HG03442 (cell line): ENCODE measurements at regions not wholly inside any gene's neighbourhood (a gene's known extent, or its start where the extent isn't known, plus 50 kb on each side); places are given as distances from the start of the nearest gene placed in this dataset.
"Not testable (repeated sequence)": the region's sequence is repeated elsewhere in the genome, so short reads cannot be mapped to it uniquely, and the experiment has no call there.

Source experiments
- ATAC-seq: cut with Tn5 transposase; IDR thresholded peaks from one replicate; pipeline ENCODE4 v1.9.1; 2021; ENCODE audit warnings: mild to moderate bottlenecking, moderate library complexity; ENCODE audit not compliant: unreplicated experiment

DNA sequence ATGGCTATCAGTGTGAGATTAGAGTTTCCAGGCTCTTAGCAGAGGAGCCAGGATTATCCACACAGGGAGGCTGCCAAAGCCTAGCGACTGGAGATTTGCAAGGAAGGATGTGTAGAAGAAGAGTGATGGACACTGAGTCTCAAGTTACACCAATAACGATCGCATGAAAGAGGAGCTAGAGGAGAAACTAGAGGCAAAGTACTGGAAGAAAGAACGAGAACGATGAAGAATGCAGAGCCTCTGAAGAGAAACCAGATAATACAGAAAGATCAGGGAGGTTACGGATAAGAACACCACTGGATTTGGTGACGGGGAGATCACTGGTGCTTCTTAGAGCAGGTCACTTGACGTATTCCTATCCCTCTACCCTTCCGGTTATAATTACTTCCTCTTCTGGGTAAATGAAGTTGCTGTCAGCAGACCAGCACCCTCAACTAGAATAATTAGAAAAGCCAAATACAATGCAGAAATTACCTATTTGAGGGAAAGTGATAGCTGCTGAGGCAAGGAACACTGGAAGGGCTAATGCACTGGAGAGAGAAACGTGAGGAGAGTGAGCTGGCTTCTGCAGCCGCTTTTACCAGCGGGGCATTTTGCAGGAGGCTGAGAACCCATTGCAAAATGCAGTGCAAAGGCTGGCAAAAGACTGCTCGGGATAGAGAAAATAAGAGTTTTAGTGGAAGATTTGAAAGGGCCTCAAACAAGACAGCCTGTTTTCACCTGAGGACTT, 93.1 kb upstream of the HIF1A start:
- ATAC-seq, result no peak

DNA sequence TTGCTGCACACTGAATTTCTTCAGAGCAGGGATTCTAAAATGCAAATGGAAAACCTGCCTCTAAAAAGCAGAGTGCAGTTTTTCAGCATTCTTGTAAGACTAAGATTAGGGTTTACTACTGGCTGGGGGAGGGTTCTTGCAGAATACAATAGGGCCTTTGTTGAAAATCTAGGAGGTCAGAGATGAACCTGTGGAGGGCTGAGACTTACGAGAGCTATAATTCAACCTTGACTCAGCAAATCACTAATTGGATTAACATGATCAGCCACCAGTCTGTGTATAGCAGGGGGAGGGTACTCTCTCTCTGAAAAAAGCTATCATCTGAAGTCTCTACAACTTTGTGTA, 92.6 kb upstream of the HIF1A start:
- no peak for ATAC-seq

DNA sequence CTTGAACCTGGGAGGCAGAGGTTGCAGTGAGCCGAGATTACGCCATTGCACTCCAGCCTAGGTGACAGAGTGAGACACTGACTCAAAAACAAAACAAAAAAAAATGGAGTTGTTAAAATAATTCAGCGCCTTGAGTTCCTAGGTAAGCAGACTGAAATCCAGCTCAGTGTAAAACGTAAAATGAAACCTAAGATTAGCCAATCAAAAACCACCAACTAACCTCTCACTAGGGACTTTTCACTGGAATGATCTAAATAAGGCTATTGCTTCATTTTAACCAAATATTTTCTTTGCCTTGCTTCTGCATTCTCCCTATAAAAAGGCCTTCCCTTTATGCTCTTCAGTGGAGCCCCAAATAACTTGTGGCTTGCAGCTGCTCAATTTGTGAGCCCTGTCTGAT, 91.6 kb upstream of the HIF1A start:
- ATAC-seq, result no peak

DNA sequence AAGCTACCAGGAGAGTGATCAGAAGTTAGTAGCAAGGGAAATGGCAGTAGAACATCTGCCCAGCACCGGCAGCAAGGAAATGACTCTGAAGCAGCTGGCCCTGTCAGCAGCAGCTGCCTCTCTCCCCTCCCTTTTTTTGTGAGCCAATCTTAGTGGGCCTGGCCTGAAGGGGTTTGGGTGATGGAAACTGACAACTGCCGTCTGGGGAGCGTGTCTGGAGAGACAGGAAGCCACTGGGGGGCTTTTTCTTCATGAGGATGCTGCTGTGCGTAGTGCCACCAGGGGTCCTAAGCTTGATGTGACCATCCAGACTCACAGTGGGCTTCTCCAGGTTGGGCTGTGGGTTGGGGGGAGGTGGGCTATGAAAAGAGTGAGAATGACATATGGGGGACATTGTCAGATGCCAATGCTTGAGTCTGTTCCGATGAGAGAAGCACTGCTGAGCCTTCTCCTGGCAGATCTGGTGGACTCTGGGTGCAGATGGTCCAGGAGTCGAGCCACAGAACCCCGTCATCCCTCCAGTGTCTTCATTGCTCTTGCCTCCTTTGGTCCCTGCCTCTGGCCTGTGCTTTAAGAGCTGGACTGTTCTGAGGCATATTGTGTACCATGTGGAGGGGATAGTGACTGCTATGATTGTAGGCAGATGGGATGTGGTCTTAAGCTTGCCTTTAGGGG, 87.6 kb upstream of the HIF1A start:
- no peak for ATAC-seq

DNA sequence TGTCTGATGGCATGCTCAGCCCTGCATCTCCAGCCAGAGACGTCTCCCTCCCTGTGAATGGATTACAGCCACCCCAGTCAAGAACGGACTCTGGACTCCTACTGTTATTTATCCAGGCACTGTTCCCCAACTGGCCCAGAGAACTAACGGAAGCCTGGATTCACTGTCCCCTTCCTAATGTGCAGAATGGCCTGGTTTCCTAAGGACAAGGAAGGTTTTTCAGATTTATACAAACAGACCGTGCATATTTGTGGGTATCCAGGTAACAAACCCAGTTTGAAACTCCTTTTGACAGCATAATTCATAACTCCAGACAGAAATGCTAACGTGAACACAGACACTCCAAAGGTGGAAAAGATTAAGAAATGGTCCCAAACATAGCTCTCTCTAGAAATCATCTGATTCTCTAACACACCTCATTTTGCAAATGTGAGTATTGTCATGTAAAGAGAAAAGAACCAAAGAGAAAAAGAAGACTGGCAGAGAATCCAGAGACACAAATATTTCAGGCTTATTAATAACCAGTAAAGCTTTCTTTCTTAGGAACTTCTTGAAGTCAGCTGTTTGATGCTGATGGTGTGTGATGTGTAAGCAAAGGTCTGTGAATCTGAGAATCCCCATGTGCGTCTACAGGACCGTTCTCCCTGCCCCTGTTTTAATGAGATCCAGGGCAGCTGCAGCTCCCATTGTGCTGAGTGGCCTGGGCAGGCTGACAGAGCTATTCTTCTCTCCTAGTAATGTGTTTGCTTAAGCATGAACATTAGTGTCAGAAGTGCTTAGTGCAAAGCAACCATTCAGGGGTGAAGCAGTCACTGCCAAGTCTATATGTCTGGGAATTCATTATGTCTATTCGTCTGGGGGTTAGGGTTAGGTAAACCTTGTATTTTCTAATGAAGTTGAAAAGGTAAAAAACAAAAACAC, 86.8 kb upstream of the HIF1A start:
- ATAC-seq, result no peak

DNA sequence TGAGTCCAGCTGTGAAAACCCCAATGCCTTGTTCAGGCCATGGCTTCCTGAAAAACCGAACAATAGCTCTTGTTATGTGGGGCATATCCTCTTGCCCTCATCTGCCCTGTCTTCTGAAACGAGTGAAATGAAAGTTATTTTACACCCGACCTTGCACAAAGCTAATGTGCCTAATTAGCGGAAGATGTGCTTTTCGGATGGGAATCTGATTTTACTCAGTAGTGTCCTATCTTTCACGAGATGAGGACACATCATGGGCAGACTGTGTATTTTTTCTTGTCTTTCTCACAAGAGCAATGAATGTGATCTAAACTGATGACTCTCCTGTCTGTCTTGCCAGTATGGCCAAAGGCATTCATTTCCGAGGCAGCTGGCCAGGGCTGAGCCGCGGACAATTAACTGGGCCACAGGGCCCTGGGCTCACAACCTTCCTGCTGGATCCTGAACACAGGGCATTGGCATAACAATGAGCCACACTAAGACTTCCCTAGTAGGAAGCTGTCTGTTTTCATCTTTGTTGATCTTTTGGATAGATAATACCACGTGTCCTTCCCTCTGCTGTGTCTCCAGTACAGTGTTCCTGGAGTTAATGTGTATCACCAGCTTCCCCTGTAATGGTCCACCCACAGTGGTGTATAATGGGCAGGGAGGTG, 86.0 kb upstream of the HIF1A start:
- ATAC-seq, result no peak

DNA sequence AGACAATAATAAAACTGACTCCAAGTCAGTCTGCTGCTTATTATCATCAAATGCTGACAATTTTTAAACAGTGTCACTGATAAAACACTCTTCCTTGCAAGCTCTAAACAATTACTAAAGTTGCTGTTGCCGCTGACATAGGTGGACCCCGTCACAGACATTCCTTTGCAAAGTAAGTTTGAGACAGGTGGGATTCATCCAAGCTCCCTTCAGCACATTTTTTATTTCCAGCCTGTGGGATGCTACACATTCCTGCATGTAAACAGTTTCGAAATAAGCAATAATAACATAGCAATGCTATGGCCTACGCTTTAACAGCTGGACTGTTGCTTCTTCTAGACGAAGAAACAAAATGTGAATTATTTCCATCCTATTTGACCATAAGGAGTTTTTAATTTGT, 85.4 kb upstream of the HIF1A start:
- ATAC-seq, result no peak

DNA sequence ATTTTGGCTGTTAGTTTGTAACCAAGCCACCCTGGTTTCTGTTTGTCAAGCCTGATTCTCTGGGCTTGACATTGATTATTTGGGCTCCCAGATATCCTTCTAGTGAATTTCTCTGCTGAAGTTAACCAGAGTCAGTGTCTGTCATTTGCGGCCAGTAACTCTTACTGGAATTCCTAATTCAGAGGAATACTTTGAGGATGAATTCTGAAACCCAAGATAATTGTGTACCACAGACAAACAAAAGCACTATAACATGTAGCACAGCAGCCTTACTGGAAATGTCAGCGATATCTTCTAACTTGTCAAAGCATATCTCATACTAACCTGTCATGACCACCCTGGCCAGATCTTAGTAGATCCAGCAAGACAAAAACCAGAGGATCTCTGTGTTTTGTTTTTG, 84.4 kb upstream of the HIF1A start:
- no peak for ATAC-seq

DNA sequence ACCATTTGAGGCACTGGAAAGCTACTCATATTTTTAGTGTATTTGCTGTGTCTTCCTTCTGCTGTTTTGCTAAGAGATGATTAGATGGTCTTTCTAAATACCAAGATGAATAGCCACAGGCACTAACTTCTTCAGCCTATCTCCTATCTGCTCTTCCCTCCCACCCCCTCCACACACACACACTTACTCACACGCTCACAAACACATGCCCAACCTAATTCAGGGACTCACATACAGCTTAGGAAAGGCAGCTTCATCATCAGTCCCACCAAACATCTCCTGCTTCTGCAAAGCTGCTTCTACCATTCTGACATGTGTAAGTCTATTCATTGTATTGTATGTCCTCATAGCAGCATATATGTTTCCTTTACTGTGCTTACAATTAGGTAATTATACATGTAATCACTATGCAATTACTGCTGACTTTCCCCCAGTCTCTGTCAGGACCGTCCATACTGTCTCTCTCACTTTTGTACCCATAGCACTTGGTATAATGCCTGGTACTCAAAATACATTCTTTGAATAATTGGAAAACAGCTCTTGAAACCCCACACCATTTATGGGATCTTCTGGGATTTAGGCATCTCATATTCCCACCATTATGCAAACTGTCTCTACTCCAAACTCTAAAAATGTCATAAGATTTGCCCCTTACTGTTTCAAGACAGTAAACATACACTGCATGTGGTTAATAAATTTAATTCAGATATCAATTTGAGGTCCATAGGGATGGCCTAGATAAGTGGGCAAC, 83.3 kb upstream of the HIF1A start:
- no peak for ATAC-seq

DNA sequence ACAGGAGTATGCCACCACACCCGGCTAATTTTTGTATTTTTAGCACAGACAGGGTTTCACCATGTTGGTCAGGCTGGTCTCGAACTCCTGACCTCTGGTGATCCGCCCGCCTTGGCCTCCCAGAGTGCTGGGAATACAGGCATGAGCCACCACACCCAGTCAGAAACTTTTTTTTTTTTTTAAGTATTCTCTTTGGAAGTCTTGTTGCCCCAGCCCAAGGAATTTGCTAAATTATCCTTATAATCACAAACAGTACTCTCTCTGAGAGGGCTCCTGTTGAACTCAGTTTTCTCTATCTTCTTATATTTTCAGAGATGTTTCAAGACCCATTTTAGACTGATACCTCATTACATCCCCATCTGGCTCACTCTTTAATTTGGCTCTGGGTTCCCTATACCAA, 82.3 kb upstream of the HIF1A start:
- not testable (repeated sequence) for ATAC-seq

DNA sequence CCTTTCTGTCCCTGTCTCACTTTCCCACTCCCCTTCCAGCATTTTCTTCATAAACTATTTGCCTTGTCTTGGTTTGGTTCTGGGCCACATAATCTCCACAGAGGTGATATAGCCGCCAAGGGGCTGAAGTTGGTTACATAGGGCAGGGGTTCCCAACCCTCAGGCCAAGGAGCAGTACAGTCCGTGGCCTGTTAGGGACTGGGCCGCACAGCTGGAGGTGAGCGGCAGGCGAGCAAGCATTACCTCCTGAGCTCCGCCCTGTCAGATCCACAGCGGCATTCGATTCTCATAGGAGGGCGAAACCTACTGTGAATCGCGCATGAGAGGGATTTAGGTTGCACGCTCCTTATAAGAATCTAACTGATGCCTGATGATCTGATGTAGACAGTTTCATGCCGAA, 80.6 kb upstream of the HIF1A start:
- no peak for ATAC-seq

DNA sequence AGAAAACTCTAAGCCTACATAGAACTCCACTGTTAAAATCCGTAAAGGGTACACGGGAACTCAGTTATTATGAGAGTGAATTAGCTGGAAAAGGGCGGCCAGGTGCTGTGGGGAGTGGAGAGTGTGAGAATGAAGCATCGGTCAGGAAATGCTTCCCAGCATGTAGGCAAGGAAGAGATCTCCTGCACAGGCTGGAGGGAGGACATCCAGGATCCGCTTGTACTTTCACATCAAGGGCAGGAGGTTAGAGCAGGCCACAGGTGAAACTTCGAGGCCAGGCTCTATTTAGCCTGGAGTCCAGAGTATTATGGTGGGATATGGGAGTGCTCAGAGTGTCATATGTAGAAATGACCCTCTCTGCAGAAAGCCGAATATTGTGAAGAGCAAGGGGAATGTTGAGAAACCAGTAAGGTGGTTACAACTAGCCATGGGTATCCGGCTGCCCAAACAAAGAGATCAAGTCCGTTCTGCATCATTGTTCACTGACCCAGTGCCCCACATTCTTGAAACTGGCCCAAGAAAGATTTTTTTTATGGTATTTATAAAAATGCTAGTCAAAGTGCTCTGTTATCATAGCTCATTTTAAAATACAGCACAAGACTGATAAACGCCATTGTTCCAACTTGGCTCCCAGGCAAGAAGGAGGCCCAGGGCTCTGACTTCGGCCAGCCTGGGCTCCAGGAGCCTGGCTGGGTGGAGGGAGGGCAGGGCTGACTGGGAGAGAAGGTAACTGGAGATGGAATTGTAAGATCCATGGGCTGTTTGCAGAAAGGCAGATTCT, 79.4 kb upstream of the HIF1A start:
- ATAC-seq, result no peak

DNA sequence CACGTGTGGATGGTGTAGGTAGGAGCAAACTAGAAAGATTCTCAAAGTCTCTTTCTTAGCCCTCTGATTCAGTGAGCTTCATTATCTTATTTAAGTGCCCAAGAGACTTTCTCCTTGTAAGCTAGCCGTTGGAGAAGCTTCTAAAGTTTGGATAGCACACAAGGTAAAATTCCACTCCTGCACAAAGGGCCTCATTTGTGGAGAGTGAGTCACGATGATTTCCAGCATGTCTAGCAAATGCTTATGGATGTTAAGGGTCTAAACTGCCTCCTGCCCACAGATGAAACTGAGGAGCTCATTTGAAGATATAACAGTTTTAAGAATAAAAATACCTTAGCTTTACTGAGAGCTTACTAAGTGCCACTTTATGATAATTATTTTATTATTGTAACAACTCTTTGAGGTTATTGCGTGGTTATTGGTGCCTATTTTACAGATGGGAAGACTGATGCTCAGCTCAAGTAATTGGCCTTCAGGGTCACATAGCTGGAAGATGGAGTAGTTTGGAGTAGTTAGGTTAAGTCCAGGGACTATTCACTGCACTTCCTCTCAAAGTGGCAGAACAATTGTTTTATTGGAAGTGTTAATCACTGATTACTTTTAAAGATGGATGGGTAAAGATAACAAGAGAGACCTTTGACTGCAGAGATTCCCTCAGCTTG, 78.7 kb upstream of the HIF1A start:
- ATAC-seq, result no peak

DNA sequence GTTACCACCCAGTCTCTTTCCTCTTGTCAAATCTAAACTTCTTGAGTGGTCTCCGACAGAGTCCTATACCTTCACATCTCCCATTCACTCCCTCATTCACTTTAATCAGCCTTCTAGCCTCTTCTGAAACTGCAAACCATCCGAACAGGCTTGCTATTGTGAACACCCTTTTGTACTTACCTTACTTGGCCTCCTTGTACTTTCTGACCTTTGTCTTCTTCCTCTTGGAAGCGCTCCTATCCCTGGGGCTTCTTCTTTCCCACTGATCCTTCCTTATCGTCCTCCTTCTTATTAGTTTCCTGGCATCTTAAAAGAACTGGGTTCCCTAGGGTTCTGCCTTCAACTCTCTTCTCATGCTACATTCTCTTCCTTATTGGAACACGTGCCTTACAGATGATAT, 76.9 kb upstream of the HIF1A start:
- ATAC-seq, result no peak

DNA sequence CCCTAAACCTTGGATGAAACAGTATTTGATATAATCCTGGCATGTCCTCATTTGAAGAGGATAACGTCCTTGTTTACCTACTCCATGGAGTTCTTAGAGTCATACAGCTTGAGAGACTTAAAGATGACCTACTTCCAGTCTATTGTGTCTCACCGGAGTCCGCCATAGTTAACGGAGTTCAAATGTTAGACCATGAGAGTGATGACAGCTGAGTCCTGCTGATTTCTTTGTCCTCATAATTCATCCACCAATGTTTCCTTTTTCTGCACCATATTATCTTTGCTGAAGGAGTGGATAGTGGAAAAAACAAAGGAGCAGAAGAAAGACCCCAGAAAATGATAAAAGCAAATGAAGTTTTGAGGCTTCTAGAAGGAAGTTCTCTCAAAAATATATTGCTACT, 75.8 kb upstream of the HIF1A start:
- no peak for ATAC-seq

DNA sequence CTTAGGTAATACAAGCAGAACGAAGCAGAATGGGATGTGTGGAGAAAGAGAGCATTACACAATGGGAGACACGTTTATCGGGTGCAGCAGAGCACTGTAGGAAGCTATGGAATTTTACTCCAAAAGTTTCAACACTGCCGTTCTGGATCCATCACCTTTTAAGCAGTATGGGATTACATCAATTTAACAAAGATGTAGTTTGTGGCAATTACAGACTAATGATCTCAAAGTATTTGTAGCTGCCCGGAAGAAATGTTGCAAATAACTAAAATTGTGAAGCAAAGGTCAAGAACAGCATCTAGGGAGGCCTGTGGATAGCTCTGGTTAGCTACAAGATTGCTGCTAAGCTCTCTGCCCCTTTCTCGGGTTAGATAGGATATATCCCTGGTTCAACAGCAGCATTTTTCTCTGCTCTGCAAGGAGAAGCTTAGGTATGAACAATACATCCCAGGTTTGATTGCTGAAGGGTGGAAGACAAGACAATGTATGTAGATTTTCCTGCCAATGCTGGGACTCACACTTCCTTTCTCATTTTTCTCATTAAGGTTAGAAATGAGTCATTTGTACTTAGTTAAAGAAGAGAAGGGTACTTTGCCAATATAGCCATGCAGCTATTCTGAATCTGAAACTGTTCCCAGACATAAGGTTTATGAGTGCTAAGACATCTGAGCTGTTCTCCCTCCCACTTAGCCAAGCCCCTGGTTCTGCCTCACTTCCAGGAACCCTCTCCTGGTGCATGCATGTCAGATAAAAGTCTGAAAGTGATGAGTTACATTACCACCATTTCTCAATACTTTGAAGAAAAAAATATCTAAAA, 75.0 kb upstream of the HIF1A start:
- peak; percentile 84 for ATAC-seq

DNA sequence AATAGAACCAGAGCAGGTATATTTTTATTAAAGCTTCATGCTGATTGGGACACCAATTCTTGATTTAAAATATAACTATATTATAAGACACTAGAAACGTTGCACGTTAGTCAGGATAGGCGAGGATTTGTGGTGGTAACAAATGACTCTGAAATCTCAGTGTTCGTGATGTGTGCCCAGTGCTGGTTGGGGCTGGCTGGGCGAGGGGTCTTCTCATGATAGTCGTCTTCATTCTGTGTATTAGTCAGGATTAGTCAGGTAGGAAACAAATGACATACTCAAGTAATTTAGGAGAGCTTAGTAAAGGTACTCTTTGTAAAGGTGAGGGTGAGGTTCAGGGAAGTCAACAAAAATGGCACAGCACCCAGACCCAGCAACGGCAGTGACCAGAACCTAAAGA, 73.9 kb upstream of the HIF1A start:
- ATAC-seq, result no peak

DNA sequence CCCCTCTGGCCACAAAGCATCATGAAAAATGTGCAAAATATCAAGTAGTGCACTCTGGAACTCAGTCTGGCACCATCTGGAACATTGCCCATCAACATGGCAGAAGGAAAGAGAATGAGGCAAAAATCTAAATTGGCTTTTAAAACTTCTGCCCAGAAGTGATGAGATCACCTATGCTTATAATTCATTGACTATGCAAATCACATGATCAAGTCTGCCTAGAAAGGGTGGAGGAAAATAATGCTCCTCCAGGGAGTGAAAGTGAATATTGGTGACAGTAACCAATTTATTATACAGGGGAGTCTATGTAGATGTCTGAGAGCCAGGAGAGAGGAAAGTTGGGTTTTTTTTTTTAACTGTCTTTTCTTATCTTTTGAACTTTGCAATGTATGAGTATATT, 73.3 kb upstream of the HIF1A start:
- no peak for ATAC-seq

DNA sequence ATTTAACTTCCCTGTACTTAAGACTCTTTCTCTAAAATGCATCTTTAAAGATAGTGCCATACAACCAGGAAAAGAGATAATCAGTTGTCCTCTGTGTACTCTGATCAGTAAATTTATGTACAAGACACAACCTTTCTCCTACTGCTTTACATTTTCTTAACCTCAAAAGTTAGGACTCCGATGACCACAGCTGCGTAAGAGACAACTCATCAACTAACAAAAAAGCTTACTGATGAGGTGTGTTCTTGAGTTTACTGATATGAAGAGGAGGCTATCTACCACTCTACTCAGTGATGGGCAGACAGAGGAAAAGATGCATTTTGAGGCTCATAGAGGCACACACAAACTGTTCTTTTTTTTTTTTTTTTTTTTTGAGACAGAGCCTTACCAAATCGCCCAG, 71.4 kb upstream of the HIF1A start:
- ATAC-seq, result no peak
